HepG2 (cell line): ENCODE measurements at regions not wholly inside any gene's neighbourhood (a gene's known extent, or its start where the extent isn't known, plus 50 kb on each side); places are given as distances from the start of the nearest gene placed in this dataset.

Source experiments
- ATAC-seq: fragments of 200-7000 bp; cut with Tn5 transposase; 3 replicates; pipeline ENCODE4 v1.9.1; 2020; ENCODE audit warnings: mild to moderate bottlenecking, moderate library complexity
- BruUV-seq: library from RNA; stranded (reverse); fragments of 400-500 nt; replicated peaks from 2 replicates; lab custom pipeline; 2021; lab: Mats Ljungman, UMichigan
- CTCF ChIA-PET: fragments of 300-600 bp; formaldehyde crosslinking; extraction: SDS; loops from one replicate; lab custom pipeline; 2021; ENCODE audit warnings: low total read pairs, inconsistent platforms, low intra/inter-chr PET ratio; lab: Yijun Ruan, JAX
- POLR2A ChIA-PET: fragments of 350-600 bp; sonication (Branson Sonifier 250); formaldehyde crosslinking; loops from one replicate; lab custom pipeline; 2020; ENCODE audit warnings: antibody characterized with exemption, inconsistent platforms; lab: Yijun Ruan, JAX
- DNase-seq: peaks from one replicate; pipeline ENCODE4 v3.0.0-alpha.2; 2015; ENCODE audit warnings: low spot score
- FAIRE-seq: peaks from 3 replicates; lab custom pipeline; 2011; peaks lifted over from hg19 to GRCh38; lab: Jason Lieb, UNC
- H2AFZ ChIP-seq: one replicate; pipeline ENCODE4 v1.6.1; 2011; ENCODE audit warnings: low read length, inconsistent platforms
- H3K27ac ChIP-seq: fragments of 300-600 bp; 3 replicates; pipeline ENCODE4 v1.8.0; 2011; ENCODE audit warnings: mixed run types, mild to moderate bottlenecking, mixed read lengths, low read length, inconsistent platforms; ENCODE audit not compliant: insufficient read depth; ENCODE audit errors: extremely low read length
- H3K27me3 ChIP-seq, 2 experiments: fragments of 200-600 bp in 1 of 2; 2 replicates in 1 of 2; 3 replicates in 1 of 2; pipeline versions ENCODE4 v1.6.0 to v1.8.0; 2011; ENCODE audit warnings: low read length in 2 of 2, mild to moderate bottlenecking in 2 of 2, moderate library complexity in 2 of 2, inconsistent platforms in 1 of 2; ENCODE audit not compliant: insufficient read depth in 2 of 2, control insufficient read depth in 1 of 2
- H3K36me3 ChIP-seq, 2 experiments: fragments of 200-600 bp in 1 of 2; replicated peaks in 1 of 2; 2 replicates in 1 of 2; 3 replicates in 1 of 2; pipeline versions ENCODE4 v1.5.1 to v1.8.0; 2011; ENCODE audit warnings: low read length in 2 of 2, inconsistent platforms in 1 of 2; ENCODE audit not compliant: insufficient read depth in 2 of 2, control insufficient read depth in 1 of 2
- H3K4me1 ChIP-seq: 2 replicates; pipeline ENCODE4 v1.5.1; 2012; ENCODE audit warnings: low read length, inconsistent platforms; ENCODE audit not compliant: insufficient read depth
- H3K4me2 ChIP-seq: 2 replicates; pipeline ENCODE4 v1.6.0; 2011; ENCODE audit warnings: low read depth, low read length, inconsistent platforms
- H3K4me3 ChIP-seq, 3 experiments: fragments of 200-600 bp in 1 of 3; sonication (generic), shearing (Covaris generic) in 1 of 3; replicated peaks in 1 of 3; 2 replicates each; pipeline ENCODE4 v1.5.1; 2011 to 2016; ENCODE audit warnings: low read length in 3 of 3, inconsistent platforms in 2 of 3, low read depth in 2 of 3, mild to moderate bottlenecking in 2 of 3, control low read depth in 1 of 3, mixed read lengths in 1 of 3; ENCODE audit not compliant: insufficient read depth in 1 of 3
- H3K79me2 ChIP-seq: one replicate; pipeline ENCODE4 v1.6.1; 2011; ENCODE audit warnings: low read length, inconsistent platforms; ENCODE audit not compliant: insufficient read depth
- H3K9ac ChIP-seq: 2 replicates; pipeline ENCODE4 v1.6.0; 2011; ENCODE audit warnings: mild to moderate bottlenecking, low read depth, low read length, inconsistent platforms; ENCODE audit not compliant: insufficient read depth
- H3K9me3 ChIP-seq: 2 replicates; pipeline ENCODE4 v1.5.1; 2012; ENCODE audit warnings: mild to moderate bottlenecking, low read length
- H4K20me1 ChIP-seq: 2 replicates; pipeline ENCODE4 v1.6.0; 2011; ENCODE audit warnings: inconsistent platforms, mild to moderate bottlenecking, low read length, moderate library complexity; ENCODE audit not compliant: insufficient read depth
- ATF7 ChIP-seq, 2 experiments: fragments of 450-650 bp in 1 of 2; sonication (generic) in 1 of 2; formaldehyde crosslinking in 1 of 2; IDR thresholded peaks; 2 replicates each; pipeline versions ENCODE4 v1.4.0 to v1.6.1; 2016 to 2020; ENCODE audit warnings: antibody characterized with exemption in 1 of 2, mild to moderate bottlenecking in 1 of 2, missing genetic modification reagents in 1 of 2
- CENPT ChIP-seq: sonication (generic); formaldehyde crosslinking; IDR thresholded peaks from 2 replicates; pipeline ENCODE4 v1.8.0; 2022; ENCODE audit warnings: low read depth, mild to moderate bottlenecking, moderate library complexity, missing genetic modification reagents
- CHD4 ChIP-seq: fragments of 200-600 bp; sonication (generic); IDR thresholded peaks from 2 replicates; pipeline ENCODE4 v1.7.0; 2017; ENCODE audit warnings: mild to moderate bottlenecking, low read length, borderline replicate concordance
- ELK4 ChIP-seq: sonication (generic); formaldehyde crosslinking; IDR thresholded peaks from 2 replicates; pipeline ENCODE4 v1.9.0; 2021; ENCODE audit warnings: missing genetic modification reagents, borderline replicate concordance
- GLI4 ChIP-seq: sonication (generic); formaldehyde crosslinking; IDR thresholded peaks from 2 replicates; pipeline ENCODE4 v1.5.1; 2020; ENCODE audit warnings: missing genetic modification reagents, mild to moderate bottlenecking, moderate library complexity, borderline replicate concordance
- KLF16 ChIP-seq, 2 experiments: sonication (generic) in 1 of 2; formaldehyde crosslinking in 1 of 2; IDR thresholded peaks; 2 replicates each; pipeline versions ENCODE4 v1.6.1 to v1.8.0; 2016 to 2023; ENCODE audit warnings: missing genetic modification reagents in 2 of 2, missing compliant biosample characterization in 1 of 2
- ZBTB43 ChIP-seq: sonication (generic); formaldehyde crosslinking; conservative IDR thresholded peaks from 2 replicates; pipeline ENCODE4 v1.4.0; 2020; ENCODE audit warnings: missing genetic modification reagents
- ZHX2 ChIP-seq, 2 experiments: sonication (generic) in 1 of 2; formaldehyde crosslinking in 1 of 2; IDR thresholded peaks; 2 replicates each; pipeline versions ENCODE4 v1.6.1 to v1.9.0; 2014 to 2022; ENCODE audit warnings: antibody characterized with exemption in 1 of 2, borderline replicate concordance in 1 of 2, inconsistent platforms in 1 of 2, low read depth in 1 of 2, missing genetic modification reagents in 1 of 2
- ZNF432 ChIP-seq: sonication (generic); formaldehyde crosslinking; IDR thresholded peaks from 2 replicates; pipeline ENCODE4 v1.5.0; 2020; ENCODE audit warnings: missing genetic modification reagents, mild to moderate bottlenecking, borderline replicate concordance
- ZNF513 ChIP-seq: sonication (generic); formaldehyde crosslinking; conservative IDR thresholded peaks from 2 replicates; pipeline ENCODE4 v1.5.0; 2020; ENCODE audit warnings: missing genetic modification reagents
- ZNF543 ChIP-seq: sonication (generic); formaldehyde crosslinking; IDR thresholded peaks from 2 replicates; pipeline ENCODE4 v1.4.0; 2020; ENCODE audit warnings: mild to moderate bottlenecking, missing genetic modification reagents
- ZNF564 ChIP-seq: sonication (generic); formaldehyde crosslinking; IDR thresholded peaks from 2 replicates; pipeline ENCODE4 v1.8.1; 2023; ENCODE audit warnings: mild to moderate bottlenecking, missing genetic modification reagents
- ZNF703 ChIP-seq: sonication (generic); formaldehyde crosslinking; IDR thresholded peaks from 2 replicates; pipeline ENCODE4 v1.5.1; 2020; ENCODE audit warnings: missing genetic modification reagents, mild to moderate bottlenecking, moderate library complexity, borderline replicate concordance
- WGBS: methylation state at CpG from one replicate; pipeline ENCODE4 v1.1.6; 2017; ENCODE audit warnings: low lambda C conversion rate; 5-methylcytosine and 5-hydroxymethylcytosine counted together
- in situ Hi-C: cut with HindIII; loops from 2 replicates; pipeline ENCODE4 v1.10.0; 2017; ENCODE audit warnings: low pct_unique_long_range_greater_than_20kb; ENCODE audit not compliant: extremely low pct_ligation_motif_present
- intact Hi-C: fragments of 100-400 bp; cut with micrococcal nuclease; formaldehyde crosslinking; loops from one replicate; pipeline ENCODE4 v1.10.0; 2022; ENCODE audit not compliant: unreplicated experiment

- TF ChIP-seq ZNF432 (no peak), ZNF543 (CRISPR knock-in tag) (no peak), CHD4 (no peak), GLI4 (CRISPR knock-in tag) (no peak), ZBTB43 (CRISPR knock-in tag) (no peak), ZNF513 (CRISPR knock-in tag) (no peak), ATF7 (IDR thresholded peaks at IDR 0.05) (no peak), ATF7 (CRISPR knock-in tag; IDR thresholded peaks at IDR 0.05) (no peak)
These were observed 181.0 kb upstream of the MEOX2 start (continued) for GRCh38 chr7:15867441-15867840.

- H3K4me1 ChIP-seq = no peaks in the 10 kb centered on the region
- no peaks in the 10 kb centered on the region for H3K36me3 ChIP-seq
- no peak for FAIRE-seq
- no peak for DNase-seq
- H4K20me1 ChIP-seq = no peaks in the 10 kb centered on the region
- WGBS = 0% methylated on average over 1 of the region's 1 CpG
- no peak overlapping the region for H3K4me2 ChIP-seq
- BruUV-seq = no TSS peak
- no peak overlapping the region for H3K27ac ChIP-seq
- ATAC-seq = no peak
- no peak overlapping the region for H2AFZ ChIP-seq
- in situ Hi-C loops (no loop called here), intact Hi-C loops (no loop called here)
- no peak overlapping the region for H3K4me3 ChIP-seq
- H3K9ac ChIP-seq = no peak overlapping the region
- no peaks in the 10 kb centered on the region for H3K27me3 ChIP-seq
- H3K79me2 ChIP-seq = no peaks in the 10 kb centered on the region
- CTCF ChIA-PET = no interaction called here
- H3K9me3 ChIP-seq = 0 out of 2 replicates have a peak, but pooled peaks cover 13% of the 10 kb centered on the region
- POLR2A ChIA-PET = no interaction called here
- TF ChIP-seq ZNF703 (no peak), ELK4 (CRISPR knock-in tag) (no peak), CENPT (CRISPR knock-in tag) (no peak), ZHX2 (IDR thresholded peaks at IDR 0.05; ENCODE audit: low read depth) (no peak), ZHX2 (CRISPR knock-in tag; IDR thresholded peaks at IDR 0.05; ENCODE audit: borderline replicate concordance) (no peak), ZNF564 (CRISPR knock-in tag) (no peak), KLF16 (CRISPR knock-in tag; IDR thresholded peaks at IDR 0.05) (no peak)
These were observed 180.3 kb upstream of the MEOX2 start for GRCh38 chr7:15866753-15867152.
